Stimulated activated CD8-positive, alpha-beta memory T cell treated with anti-CD3 and anti-CD28 coated beads, Interleukin-7, amount 100 ng/mL, for 1 hour (primary cell): ENCODE measurements at regions not wholly inside any gene's neighbourhood (a gene's known extent, or its start where the extent isn't known, plus 50 kb on each side); places are given as distances from the start of the nearest gene placed in this dataset.
"Not testable (repeated sequence)": the region's sequence is repeated elsewhere in the genome, so short reads cannot be mapped to it uniquely, and the experiment has no call there.

Experiments used
- DNase-seq, 2 donors: peaks; one replicate each; pipeline ENCODE4 v3.0.0-alpha.2; 2020; ENCODE audit warnings: low read depth in 2 of 2

DNA sequence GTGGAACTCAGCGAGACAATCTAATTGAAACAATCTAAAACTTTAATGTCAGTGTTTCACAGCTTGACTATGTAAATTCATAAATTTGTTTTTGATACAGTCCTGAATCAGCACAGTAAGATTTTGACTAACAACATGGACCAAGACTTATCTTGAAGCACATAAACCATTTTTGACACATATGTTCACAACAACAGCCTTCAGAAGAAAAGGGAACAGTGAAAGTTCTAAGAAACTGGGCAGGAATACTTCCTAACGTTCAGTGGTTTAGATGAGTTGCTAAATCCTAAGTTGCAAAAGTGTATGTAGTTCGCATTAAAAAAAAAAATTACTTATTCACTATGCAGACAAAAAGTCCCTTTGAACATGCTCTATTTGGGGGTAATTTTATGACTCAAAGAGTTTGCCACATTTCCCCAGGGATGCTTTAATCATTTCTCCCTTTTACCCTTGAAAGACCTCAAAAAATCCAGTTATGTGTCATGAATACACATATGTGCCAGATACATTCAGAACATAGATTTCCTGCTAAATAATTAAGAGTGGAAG lies 120.2 kb downstream of the MRPL39 start:
- no peak for DNase-seq

DNA sequence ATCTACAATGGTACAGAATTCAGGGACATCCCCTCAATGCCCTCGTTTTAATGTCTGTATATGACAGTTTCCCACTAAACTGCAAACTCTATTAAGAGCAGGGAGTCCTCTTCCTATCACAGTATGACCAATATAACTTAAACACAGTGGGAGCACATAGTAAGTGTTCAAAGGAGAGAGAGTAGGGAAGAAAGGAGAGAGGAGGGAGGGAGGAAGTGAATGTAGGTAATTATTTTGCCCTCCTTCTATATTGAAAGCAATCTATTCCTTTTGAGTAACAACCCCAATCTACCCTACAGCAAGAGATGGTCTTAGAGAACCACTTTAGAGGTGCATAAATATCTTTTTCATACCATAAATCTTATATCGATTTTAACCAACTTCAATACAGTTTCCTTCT lies 121.4 kb downstream of the MRPL39 start:
- DNase-seq: no peak

DNA sequence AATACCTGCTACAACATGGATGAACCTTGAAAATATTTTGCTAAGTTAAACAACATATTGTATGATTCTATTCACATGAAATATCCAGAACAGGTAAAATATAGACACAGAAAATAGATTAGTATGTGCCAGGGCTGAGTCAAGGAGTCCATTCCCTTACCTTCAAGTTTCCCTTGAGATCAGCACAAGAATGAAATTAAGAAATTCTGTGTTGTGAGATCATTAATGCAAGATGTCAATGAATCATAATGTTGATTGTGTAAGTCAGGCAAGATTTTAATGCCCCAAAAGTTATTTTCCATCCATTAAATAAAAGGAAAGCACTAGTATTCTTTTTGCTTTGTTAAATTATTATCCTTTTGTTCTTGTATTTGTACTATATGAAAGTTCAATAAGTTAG lies 139.4 kb downstream of the MRPL39 start:
- no peak for DNase-seq

DNA sequence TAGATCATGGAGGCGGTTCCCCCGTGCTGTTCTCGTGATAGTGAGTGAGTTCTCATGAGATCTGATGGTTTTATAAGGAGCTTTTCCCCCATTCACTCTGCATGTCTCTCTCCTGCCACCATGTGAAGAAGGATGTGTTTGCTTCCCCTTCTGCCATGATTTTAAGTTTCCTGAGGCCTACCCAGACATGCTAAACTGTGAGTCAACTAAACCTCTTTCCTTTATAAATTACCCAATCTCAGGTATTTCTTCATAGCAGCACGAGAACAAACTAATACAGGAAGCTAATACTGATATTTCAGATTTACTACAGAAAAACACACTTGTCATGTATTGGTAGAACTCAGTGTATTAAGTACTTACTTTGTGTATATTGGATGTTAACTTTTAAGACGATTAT lies 140.2 kb downstream of the MRPL39 start:
- DNase-seq: not testable (repeated sequence)

DNA sequence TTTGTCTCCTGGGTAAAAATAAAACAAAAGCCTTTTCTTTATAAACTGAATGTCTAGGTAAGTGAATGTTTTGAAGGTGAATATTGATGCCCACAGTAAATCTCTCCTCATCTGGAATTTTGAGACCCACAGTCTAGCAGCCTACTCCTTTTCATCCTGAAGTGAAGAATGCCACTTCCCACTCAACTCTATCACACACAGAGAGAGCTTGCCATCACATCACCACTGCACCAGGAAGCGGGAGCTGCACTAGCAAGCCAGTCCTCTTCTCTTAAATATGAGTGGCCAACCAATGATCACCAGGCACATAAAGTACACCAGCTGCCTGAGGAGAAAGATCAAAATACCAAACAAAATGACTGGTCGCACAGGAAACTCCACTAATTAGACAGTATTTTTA lies 140.8 kb downstream of the MRPL39 start:
- DNase-seq: no peak

DNA sequence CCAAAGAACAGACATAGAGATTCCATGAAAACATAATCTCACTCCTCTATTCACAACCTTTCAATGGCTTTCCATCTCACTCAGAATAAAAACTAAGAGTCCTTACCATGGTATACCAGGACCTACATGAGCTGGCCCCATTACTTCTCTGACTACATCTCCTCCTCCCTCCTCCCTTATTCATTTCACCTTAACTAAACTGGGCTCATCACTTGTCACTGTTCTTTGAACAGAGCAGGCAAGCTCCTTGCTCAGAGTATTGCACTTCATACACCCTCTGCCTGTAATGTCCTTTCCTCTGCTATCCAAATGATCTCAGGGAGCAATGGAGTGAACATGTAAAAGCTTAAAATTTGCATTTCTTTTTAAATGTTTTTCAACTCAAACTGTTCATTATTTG lies 142.0 kb downstream of the MRPL39 start:
- no peak for DNase-seq

DNA sequence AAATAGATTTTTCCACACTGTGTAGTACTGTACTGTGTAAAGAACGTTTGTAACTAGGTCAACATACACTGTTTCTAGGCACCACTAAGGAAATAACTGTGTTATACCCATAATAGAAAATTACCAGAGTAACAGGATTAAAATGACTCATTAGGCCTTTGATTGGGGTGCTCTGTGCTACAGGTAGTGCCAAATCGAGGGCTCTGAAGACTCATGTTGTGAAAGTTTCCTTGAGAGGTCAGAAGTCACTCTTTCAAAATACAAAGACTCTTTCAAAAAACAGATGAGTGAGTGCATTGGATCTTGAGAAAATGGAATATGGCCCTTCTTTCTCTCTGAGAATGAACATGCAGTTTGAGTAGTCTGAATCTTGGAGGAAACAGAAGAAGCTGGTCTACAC lies 143.0 kb downstream of the MRPL39 start:
- DNase-seq: no peak

DNA sequence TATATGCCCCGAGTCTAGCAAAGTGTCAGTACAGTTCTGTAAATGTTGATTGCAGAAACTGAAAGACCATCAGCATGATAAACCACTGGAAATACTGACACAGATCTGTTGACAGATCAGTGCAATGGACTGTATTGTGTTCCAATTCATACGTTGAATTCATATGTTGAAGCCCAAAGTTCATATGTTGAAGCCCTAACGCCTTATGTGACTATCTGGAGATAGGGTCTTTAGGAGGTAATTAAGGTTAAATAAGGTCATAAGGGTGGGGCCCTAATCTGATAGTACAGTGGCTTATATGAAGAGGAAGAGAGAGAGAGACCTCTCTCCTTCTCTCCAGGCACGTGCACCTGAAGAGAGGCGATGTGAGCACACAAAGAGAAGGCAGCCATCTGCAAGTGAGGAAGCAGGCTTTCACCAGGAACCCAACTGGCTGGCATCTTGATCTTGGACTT lies 144.7 kb downstream of the MRPL39 start:
- no peak for DNase-seq

DNA sequence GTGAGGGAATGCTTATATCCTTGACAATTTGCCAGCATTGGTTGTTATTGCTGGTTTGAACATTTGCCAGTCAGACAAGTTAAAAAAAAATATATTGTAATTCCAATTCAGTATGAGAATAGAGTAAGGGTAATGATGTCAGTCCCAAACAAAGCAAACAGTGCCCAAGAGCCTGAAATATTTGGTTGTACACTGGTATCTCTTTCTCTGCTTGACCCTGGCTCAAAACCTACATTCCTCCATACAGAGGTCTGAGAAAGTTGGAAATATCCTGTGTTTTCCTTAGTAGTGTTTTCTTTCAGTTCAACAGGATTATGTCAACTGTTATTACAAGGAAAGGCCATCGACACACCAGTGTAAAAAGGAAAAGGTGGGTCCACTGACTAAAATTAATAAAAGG lies 145.6 kb downstream of the MRPL39 start:
- DNase-seq: no peak

DNA sequence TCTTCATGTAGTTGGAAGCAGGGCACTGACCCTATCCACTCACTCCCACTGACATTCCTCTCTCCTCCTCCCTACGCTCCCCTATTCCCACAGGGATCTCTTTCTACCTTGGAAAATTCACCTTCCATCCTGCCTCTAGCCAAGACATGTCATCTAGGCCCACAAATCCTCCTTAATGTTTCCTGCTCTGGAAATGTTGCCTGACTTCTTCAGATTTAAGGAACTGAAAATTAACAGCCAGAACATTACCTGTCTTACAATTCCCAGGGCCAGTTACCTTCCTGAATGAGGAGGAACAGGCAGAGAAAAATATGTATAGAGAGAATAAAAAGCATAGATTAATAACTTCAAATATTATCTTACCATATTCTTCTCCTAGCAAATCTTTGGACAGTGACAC lies 147.3 kb downstream of the MRPL39 start:
- no peak for DNase-seq

DNA sequence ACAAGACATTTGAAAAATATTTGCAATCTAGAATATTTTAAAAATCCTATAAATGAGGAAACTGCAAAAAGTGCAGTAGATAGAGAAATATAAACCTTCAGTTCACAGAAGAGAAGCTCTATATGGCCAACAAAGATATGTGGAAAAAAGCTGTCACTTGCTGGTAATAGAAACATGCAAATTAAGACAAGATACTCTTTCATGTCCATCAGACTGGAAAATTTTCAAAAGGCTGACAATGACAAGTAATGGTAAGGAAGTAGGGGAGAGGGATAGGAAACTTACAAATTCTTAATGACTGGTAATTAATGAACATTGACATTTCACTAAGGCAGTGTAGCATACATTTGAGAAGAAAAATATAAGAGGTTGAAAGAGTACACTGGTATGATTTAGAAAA lies 147.9 kb downstream of the MRPL39 start:
- no peak for DNase-seq

DNA sequence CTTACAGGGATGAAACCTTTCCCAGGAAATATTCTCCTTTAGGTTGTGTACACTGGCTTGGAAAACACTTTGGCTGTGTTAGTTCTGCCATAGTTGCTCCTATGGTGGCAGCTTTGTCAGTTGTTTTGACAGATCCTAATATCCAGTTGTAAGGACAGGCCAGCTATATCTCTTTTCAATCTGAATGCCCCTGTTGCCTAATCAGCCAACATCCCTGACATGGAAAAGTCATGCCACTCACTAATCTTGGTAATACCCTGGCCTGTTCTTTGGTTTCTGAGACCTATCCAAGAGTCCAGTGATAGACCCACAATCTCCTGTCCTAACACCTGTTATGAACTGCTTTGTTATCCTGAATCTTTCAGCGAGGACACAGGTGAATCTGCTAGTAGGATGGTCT lies 148.8 kb downstream of the MRPL39 start:
- DNase-seq: no peak

DNA sequence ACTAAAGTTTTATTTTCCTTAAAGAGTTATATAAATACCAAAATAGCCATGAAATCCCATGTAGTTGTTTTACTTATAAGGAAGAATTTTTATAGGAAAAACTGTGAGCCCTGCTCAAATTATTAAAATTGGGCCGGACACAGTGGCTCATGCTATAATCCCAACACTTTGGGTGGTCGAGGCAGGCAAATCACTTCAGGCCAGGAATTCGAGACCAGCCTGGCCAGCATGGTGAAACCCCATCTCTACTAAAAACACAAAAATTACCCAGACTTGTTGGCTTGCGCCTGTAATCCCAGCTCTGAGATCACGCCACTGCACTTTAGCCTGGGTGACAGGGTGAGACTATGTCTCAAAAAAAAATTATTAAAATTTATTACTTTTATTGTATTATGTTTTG lies 149.3 kb downstream of the MRPL39 start:
- DNase-seq: no peak

DNA sequence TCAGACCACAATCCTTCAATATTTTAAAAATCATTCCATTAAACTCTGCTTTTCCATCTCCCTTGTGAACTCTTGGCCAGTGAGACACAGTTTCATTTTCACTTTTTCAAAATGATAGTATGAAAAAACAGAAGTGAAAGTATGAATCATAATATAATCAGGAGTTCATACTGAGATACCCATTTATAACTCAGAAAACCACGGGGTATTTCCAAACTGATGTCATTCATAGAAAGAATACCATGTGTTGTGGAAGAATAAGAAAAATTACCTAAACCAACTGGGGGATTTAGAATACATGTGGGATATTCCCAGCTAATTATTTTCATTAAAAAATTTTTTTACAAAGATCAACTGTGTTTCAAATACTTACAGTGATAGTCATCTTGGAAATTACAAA lies 149.9 kb downstream of the MRPL39 start:
- DNase-seq: no peak

DNA sequence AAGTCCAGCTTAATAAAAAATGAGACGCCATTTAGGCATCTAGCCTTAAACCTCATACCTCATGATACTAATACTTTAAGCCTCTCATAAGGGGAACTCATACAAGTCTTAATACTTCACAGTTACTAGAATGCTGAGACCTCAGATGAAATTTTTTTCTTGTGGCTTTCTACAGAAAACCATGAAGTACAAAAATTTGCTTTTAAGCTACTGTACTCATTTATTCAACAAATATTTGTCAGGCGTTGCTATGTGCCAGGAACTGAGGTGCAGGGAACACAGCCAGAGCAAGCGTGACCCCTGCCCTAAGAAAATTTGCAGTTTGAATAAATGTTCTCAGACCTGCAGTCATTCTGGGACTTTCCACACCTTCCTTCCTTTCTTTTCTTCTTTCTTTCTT lies 150.6 kb downstream of the MRPL39 start:
- DNase-seq: no peak

DNA sequence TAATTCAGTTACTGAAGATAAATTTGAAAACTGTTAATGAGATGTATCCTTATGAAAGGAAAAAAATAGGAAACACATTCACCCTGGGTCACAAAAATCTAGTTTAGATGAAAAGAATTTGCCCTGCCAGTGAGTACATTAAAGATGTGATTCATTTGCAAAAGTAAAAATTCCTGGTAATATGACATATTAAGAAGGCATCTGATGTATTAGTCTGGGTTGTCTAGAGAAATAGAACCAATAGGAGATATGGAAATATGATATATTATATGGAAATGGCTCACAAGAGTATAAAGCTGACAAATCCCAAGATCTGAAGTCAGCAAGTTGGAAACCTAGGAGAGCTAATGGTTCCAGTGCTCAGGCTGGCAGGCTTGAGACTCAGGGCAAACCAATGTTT lies 153.8 kb downstream of the MRPL39 start:
- DNase-seq: no peak

DNA sequence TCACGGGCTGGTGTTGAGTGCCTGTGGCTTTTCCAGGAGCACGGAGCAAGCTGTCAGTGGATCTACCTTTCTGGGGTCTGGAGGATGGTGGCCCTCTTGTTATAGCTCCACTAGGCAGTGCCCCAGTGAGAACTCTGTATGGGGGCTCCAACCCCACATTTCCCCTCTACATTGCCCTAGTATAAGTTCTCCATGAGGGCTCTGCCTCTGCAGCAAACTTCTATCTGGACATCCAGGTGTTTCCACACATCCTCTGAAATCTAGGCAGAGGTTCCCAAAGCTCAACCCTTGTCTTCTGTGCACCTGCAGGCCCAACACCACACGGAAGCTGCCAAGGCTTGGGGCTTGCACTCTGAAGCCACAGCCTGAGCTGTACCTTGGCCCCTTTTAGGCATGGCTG lies 157.3 kb downstream of the MRPL39 start:
- DNase-seq: no peak

DNA sequence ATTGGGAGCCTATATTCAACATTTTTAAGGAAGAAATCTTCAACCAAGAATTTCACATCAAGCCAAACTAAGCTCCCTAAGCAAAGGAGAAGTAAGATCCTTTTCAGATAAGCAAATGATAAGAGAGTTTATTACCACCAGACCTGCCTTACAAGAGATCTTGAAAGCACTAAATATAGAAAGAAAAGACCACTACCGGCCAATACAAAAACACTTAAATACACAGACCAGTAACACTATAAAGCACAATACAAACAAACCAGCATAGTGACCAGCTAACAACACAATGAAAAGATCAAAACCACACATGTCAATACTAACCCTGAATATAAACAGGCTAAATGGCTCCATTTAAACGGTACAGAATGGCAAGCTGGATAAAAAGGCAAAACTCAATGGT lies 165.4 kb downstream of the MRPL39 start:
- no peak for DNase-seq

DNA sequence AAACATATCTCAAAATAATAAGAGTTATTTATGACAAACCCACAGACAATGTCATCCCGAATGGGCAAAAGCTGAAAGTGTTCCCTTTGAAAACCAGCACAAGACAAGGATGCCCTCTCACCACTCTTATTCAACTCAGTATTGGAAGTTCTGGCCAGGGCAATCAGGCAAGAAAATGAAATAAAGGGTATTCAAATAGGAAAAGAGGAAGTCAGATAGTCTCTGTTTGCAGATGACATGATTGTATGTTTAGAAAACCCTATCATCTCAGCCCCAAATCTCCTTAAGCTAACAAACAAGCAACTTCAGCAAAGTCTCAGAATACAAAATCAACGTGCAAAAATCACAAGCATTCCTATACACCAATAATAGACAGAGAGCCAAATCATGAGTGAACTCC lies 169.8 kb downstream of the MRPL39 start:
- DNase-seq: not testable (repeated sequence)

DNA sequence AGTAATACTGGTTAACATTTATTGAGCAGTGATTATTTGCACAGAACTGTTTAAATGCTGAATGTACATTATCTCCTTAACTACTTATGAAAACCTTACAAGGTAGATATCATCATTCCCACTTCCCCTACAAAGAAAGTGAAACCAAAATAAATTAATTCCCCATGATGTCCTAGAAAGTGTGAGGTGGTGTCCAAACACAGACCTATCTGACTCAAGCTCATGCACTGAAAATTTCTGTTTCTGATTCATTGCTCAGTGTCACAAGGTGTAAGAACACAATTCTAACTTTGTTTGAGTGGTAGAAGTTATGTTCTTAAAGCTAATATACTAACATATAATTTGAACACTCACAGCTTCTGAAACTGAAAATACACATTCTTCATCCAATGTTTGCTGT lies 178.7 kb downstream of the MRPL39 start:
- no peak for DNase-seq

DNA sequence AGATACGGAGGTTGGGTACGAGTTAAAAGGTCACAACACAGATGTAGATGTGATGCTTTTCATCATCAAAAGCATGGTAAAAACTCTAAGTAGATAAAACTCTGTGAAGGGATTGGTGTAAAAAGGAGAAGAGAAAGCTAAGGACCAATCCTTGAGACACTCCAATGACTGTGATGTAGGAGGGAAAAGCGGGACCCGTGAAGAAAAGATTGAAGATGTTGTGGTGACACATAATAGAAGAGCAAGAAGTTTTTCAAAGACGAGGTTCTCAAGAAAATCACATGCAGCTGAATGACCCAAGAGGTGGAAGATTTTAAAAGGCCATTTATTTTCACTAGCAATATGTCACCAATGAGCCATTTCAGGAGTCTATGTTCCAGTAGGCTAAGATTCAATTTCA lies 179.5 kb downstream of the MRPL39 start:
- no peak for DNase-seq

DNA sequence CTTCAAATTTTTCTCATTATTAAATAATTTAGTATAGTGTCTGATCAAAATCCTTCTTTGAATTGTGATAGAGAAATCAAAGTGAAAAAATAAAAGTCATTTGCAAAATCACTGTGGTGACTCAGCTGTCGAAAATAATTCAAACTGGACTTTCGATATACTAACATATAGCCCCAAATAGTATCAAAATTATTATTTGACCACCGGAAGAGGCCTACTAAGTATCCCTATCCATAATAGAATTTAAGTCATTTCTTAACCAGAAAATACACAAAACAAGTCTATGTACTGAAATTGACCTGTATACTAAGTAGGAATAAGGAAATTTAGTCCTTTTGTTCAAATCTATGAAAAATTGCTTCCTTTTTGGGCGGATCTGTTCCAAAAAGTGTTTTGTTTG lies 180.7 kb downstream of the MRPL39 start:
- no peak for DNase-seq

DNA sequence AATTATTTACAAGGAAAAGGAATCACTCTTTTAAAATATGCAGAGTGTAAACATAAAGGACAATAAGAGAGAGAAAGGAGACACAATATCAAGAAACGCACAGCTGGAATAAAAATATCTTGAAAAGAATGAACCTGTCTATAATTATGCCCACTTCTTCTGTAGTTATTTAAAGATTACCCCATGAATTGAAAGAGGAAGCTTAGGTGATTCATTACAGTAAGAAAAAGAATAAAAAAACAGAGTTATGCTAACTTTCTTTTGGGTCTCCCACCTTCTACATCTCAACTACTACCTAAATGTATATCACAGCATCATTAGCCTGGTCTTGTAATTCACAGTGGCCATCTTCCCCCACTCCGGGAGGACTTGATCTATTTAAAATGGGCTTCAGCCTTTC lies 182.1 kb downstream of the MRPL39 start:
- no peak for DNase-seq

DNA sequence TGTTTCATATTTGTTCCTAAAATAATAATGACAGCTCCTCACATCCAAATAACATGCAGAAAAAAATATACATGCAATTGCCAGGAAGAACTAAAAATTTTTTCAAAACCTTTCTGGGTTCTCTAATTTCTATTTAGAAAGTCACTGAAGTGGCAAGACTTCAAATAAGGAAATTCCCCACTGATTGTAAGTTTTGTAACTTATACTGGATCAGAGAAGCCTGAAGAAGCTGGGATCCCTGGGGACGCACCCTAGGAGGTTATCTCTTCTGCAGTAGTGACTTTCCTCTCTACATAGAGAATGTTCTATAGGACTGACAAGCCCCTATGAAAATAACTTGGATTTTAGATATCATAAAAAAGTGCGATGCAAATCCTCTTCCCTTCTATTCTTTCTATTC lies 182.6 kb downstream of the MRPL39 start:
- DNase-seq: no peak

DNA sequence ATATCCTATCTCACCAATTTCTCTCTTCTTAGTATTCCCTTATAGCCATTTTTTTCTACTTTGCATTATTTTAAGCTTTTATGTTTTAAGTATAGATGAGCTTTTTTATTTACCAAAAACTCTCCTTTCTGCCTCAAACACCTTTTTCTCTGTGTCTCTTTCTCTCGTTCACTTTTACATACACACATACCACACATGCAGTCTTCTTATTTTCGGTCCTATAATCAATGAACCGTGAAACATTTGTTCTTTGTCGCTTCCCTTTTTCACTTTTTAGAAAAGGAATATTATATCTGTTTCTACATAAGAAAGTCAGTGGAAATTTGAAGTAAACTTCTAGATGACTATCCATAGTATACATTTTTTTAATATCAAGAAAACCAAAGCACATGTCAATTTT lies 183.2 kb downstream of the MRPL39 start:
- no peak for DNase-seq
